H7 (cell line): ENCODE measurements at regions not wholly inside any gene's neighbourhood (a gene's known extent, or its start where the extent isn't known, plus 50 kb on each side); places are given as distances from the start of the nearest gene placed in this dataset.

Experiments used
- DNase-seq: peaks from one replicate; pipeline ENCODE4 v3.0.0; 2012
- H3K27me3 ChIP-seq: 2 replicates; pipeline ENCODE4 v1.6.0; 2011; ENCODE audit warnings: mild to moderate bottlenecking, low read length; ENCODE audit not compliant: control insufficient read depth, insufficient read depth
- H3K36me3 ChIP-seq: replicated peaks from 2 replicates; pipeline ENCODE4 v1.5.1; 2011; ENCODE audit warnings: low read length; ENCODE audit not compliant: control insufficient read depth, insufficient read depth
- H3K4me3 ChIP-seq: 2 replicates; pipeline ENCODE4 v1.5.1; 2011; ENCODE audit warnings: low read depth, mild to moderate bottlenecking, control low read depth, low read length, moderate library complexity; ENCODE audit not compliant: insufficient read depth

GRCh38 chr2:180419212-180419611 is 412.1 kb upstream of the CWC22 start:
- no peaks in the 10 kb centered on the region for H3K36me3 ChIP-seq
- DNase-seq = no peak
- H3K4me3 ChIP-seq = no peak overlapping the region
- H3K27me3 ChIP-seq = no peaks in the 10 kb centered on the region

- no peaks in the 10 kb centered on the region for H3K36me3 ChIP-seq
These were observed 409.5 kb upstream of the CWC22 start for GRCh38 chr2:180416627-180417026.

GRCh38 chr2:180413336-180413735 is 406.2 kb upstream of the CWC22 start:
- H3K4me3 ChIP-seq = no peak overlapping the region
- no peaks in the 10 kb centered on the region for H3K27me3 ChIP-seq
- no peak for DNase-seq
- no peaks in the 10 kb centered on the region for H3K36me3 ChIP-seq

More at GRCh38 chr2:180416627-180417026, 409.5 kb upstream of the CWC22 start:
- DNase-seq = no peak
- no peaks in the 10 kb centered on the region for H3K27me3 ChIP-seq
- H3K4me3 ChIP-seq = no peak overlapping the region

- Histone ChIP-seq H3K27me3 (no peaks in the 10 kb centered on the region), H3K4me3 (no peak overlapping the region), H3K36me3 (no peaks in the 10 kb centered on the region)
- DNase-seq = no peak
These were observed 405.1 kb upstream of the CWC22 start for GRCh38 chr2:180412219-180412618.

GRCh38 chr2:180411661-180412060 is 404.6 kb upstream of the CWC22 start:
- no peak for DNase-seq
- H3K4me3 ChIP-seq = no peak overlapping the region
- H3K36me3 ChIP-seq = no peaks in the 10 kb centered on the region

GRCh38 chr2:180406687-180407086 is 399.6 kb upstream of the CWC22 start:
- H3K4me3 ChIP-seq = no peak overlapping the region
- H3K27me3 ChIP-seq = no peaks in the 10 kb centered on the region
- peak; percentile 4 for DNase-seq
- H3K36me3 ChIP-seq = no peaks in the 10 kb centered on the region

More at GRCh38 chr2:180411661-180412060, 404.6 kb upstream of the CWC22 start:
- no peaks in the 10 kb centered on the region for H3K27me3 ChIP-seq

GRCh38 chr2:180405520-180405919 is 398.4 kb upstream of the CWC22 start:
- no peak overlapping the region for H3K4me3 ChIP-seq
- DNase-seq = no peak
- H3K27me3 ChIP-seq = no peaks in the 10 kb centered on the region
- no peaks in the 10 kb centered on the region for H3K36me3 ChIP-seq

- H3K4me3 ChIP-seq = no peak overlapping the region
These were observed 387.2 kb upstream of the CWC22 start for GRCh38 chr2:180394305-180394704.

GRCh38 chr2:180385601-180386201 is 378.6 kb upstream of the CWC22 start:
- H3K27me3 ChIP-seq = no peaks in the 10 kb centered on the region
- H3K36me3 ChIP-seq = no peaks in the 10 kb centered on the region
- H3K4me3 ChIP-seq = no peak overlapping the region
- DNase-seq = no peak

More at GRCh38 chr2:180394305-180394704, 387.2 kb upstream of the CWC22 start:
- DNase-seq = no peak
- Histone ChIP-seq H3K27me3 (no peaks in the 10 kb centered on the region), H3K36me3 (no peaks in the 10 kb centered on the region)

- Histone ChIP-seq H3K4me3 (no peak overlapping the region), H3K27me3 (no peaks in the 10 kb centered on the region), H3K36me3 (no peaks in the 10 kb centered on the region)
- DNase-seq = no peak
These were observed 369.0 kb upstream of the CWC22 start for GRCh38 chr2:180376066-180376465.

- DNase-seq = no peak
- no peaks in the 10 kb centered on the region for H3K27me3 ChIP-seq
- H3K36me3 ChIP-seq = no peaks in the 10 kb centered on the region
- no peak overlapping the region for H3K4me3 ChIP-seq
These were observed 367.6 kb upstream of the CWC22 start for GRCh38 chr2:180374502-180375281.

GRCh38 chr2:180370511-180371205 is 363.6 kb upstream of the CWC22 start:
- no peak for DNase-seq
- Histone ChIP-seq H3K36me3 (no peaks in the 10 kb centered on the region), H3K27me3 (no peaks in the 10 kb centered on the region), H3K4me3 (no peak overlapping the region)

- no peak for DNase-seq
These were observed 361.8 kb upstream of the CWC22 start for GRCh38 chr2:180368881-180369280.

GRCh38 chr2:180367815-180368214 is 360.7 kb upstream of the CWC22 start:
- Histone ChIP-seq H3K27me3 (no peaks in the 10 kb centered on the region), H3K36me3 (no peaks in the 10 kb centered on the region), H3K4me3 (no peak overlapping the region)
- no peak for DNase-seq

More at GRCh38 chr2:180368881-180369280, 361.8 kb upstream of the CWC22 start:
- H3K36me3 ChIP-seq = no peaks in the 10 kb centered on the region
- H3K4me3 ChIP-seq = no peak overlapping the region
- H3K27me3 ChIP-seq = no peaks in the 10 kb centered on the region

- Histone ChIP-seq H3K36me3 (no peaks in the 10 kb centered on the region), H3K27me3 (no peaks in the 10 kb centered on the region), H3K4me3 (no peak overlapping the region)
- DNase-seq = no peak
These were observed 359.4 kb upstream of the CWC22 start for GRCh38 chr2:180366481-180366880.
